IPS-18c (cell line): ENCODE measurements at regions not wholly inside any gene's neighbourhood (a gene's known extent, or its start where the extent isn't known, plus 50 kb on each side); places are given as distances from the start of the nearest gene placed in this dataset.
"Not testable (repeated sequence)": the region's sequence is repeated elsewhere in the genome, so short reads cannot be mapped to it uniquely, and the experiment has no call there.

Experiments
- H3K4me3 ChIP-seq: 2 replicates; pipeline ENCODE4 v1.7.0; 2013; ENCODE audit warnings: low read depth, mild to moderate bottlenecking, low read length, moderate library complexity; ENCODE audit not compliant: insufficient read depth
- H3K9me3 ChIP-seq: one replicate; pipeline ENCODE4 v1.6.1; 2013; ENCODE audit warnings: mild to moderate bottlenecking, low read length, moderate library complexity; ENCODE audit not compliant: control insufficient read depth, insufficient read depth

DNA sequence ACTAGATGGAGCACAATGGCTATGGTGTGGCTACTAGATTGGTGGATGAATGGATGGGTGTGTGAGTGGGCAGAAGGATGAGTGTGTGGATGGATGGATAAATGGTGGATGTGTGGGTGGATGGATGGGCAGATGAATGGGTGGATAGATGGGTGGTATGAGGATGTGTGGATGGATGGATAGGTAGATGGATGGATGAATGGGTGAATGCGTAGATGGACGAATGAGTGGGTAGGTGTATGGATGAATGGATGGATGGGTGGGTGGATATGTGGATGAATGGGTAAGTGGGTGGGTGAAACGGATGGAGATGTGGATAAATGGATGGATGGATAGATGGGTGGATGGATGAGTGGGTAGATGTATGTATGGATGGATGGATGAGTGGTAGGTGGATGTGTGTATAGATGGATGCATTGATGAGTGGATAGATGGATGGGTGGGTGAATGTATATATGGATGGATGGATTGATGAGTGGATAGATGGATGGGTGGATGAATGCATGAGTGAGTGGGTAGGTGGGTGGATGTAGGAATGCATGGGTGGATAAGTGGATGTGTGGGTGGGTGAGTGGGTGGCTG is 114.2 kb downstream of the TEX29 start:
- no peak overlapping the region for H3K4me3 ChIP-seq
- peaks cover 2% of the 10 kb centered on the region for H3K9me3 ChIP-seq

DNA sequence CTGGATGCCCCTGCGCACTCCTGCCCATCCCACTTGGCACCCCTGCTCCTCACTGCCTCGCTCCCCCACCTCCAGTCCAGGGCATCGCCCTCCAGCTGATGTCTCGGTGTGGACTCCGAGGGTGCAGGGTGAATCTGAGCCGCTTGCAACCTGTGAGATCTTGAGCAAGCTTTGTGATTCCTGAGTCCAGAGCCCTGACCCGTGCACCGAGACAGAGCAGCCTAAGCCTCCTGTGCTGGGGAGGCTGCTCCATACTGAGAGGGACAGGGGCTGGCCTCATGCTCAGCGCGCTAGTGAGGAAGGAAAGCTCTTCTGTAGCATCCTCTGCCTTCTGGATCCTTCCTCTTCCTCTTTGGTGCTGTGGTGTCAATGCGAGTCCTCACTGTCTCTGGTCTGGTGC is 116.0 kb downstream of the TEX29 start:
- Histone ChIP-seq H3K9me3 (peaks cover 2% of the 10 kb centered on the region), H3K4me3 (no peak overlapping the region)

DNA sequence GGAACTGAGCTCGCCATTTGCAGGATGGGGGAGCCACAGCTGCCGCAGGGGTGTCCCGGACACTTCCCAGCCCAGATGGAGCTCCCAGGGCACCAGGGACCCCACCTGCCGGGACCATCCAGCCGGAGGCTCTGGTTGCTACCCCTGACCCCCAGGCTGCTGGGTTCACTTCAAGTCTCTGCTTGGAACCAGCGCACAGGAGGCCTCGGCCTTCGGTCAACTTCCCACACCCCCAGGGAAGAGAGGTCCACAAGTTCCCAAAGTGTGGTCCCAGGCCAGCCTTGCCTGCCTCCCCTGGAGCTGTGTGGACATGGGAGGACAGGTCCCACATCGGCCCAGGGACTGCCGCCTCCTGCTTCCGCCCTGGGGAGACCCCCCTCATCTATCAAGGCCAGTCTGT is 117.0 kb downstream of the TEX29 start:
- H3K9me3 ChIP-seq: peaks cover 2% of the 10 kb centered on the region
- no peak overlapping the region for H3K4me3 ChIP-seq

- H3K9me3 ChIP-seq: peaks cover 2% of the 10 kb centered on the region
These were observed 117.6 kb downstream of the TEX29 start for GRCh38 chr13:111437856-111438547.

DNA sequence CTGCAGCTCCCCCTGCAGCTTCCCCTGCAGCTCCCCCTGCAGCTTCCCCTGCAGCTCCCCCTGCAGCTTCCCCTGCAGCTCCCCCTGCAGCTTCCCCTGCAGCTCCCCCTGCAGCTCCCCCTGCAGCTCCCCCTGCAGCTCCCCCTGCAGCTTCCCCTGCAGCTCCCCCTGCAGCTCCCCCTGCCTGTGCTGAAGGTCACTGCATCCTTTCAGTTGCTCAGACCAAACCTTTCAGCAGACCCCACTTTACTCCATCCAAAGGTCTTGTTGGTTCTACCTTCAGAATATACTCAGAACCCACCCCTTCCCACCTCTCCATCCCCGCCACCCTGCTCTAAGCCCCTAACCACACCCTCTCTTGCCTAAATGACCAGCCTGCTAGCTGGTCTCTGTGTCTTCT is 120.0 kb downstream of the TEX29 start:
- not testable (repeated sequence) for H3K4me3 ChIP-seq, H3K9me3 ChIP-seq

More at GRCh38 chr13:111437856-111438547, 117.6 kb downstream of the TEX29 start:
- no peak overlapping the region for H3K4me3 ChIP-seq

DNA sequence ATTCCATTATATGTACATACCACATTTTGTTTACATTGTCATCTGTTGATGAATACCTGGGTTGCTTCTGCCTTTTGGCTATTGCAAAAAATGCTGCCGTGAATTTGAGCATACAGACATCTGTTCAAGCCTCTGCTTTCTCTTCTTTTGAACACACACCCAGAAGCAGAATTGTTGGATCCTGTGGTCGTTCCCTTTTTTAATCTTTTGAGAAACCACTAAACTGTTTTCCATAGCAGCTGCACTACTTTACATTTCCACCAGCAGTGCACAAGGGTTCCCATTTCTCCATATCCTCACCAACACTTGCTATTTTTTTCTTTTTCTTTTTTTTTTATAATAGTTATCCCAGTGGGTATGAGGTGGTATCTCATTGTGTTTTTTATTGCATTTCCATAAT is 123.5 kb downstream of the TEX29 start:
- Histone ChIP-seq H3K9me3 (no peaks in the 10 kb centered on the region), H3K4me3 (no peak overlapping the region)

DNA sequence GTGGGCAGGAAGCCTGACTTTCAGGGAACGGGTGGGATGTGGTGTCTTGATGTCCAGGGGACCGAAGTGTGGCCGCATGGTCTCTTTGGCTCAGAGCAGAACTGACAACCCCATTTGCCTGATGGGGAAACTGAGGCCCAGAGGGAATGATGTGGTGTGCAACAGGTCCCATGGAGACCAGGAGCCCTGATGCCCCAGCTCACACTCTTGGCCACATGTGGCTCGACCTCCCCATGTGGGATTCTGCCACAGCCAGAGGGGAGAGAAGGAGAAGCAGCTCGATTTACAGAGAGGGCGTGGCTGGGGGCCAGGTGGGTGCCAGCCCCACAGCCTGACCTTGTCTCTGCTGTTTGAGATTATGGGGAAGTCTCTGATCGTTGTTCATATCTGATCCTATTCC is 128.1 kb downstream of the TEX29 start:
- no peaks in the 10 kb centered on the region for H3K9me3 ChIP-seq
- no peak overlapping the region for H3K4me3 ChIP-seq

GRCh38 chr13:111449041-111449440 is 128.6 kb downstream of the TEX29 start:
- Histone ChIP-seq H3K9me3 (no peaks in the 10 kb centered on the region), H3K4me3 (no peak overlapping the region)

- no peaks in the 10 kb centered on the region for H3K9me3 ChIP-seq
These were observed 131.0 kb downstream of the TEX29 start for GRCh38 chr13:111451402-111451801.

DNA sequence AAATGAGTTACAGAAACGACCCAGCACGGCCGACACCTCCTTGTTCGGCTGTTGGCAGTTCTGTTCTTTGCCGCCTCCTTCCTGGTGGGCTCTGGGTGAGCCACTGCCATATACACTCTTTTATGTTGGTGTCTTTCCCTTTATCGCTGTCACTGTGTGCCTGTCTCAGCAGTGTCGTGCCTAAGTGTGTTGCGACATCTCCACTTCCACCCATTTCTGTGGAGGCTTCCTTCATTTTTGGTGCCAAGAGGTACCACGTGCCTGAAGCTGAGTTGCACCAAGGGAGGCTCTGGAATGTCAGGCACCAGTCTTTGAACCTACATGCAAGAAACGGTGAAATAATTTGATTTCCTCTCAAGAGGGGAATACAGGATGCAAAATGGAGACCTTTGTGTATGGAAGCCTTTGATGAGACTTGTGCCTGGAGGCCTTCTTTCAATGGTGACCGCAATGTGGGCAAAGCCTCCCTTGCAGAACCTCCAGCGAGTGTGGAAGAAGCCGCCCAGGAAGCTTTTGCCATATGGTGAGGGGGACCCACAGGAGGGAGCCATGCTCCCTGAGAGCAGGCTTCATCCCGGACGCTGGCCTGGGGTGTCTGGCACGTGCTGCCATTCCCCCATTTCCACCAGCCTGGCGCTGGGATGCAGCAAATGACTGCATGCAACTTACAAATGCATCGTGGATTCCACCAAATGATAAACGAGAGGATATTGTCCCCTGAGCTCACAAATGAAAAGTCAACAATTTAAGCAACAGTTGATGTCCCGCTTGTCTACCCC is 136.2 kb downstream of the TEX29 start:
- no peak overlapping the region for H3K4me3 ChIP-seq

More at GRCh38 chr13:111451402-111451801, 131.0 kb downstream of the TEX29 start:
- no peak overlapping the region for H3K4me3 ChIP-seq

DNA sequence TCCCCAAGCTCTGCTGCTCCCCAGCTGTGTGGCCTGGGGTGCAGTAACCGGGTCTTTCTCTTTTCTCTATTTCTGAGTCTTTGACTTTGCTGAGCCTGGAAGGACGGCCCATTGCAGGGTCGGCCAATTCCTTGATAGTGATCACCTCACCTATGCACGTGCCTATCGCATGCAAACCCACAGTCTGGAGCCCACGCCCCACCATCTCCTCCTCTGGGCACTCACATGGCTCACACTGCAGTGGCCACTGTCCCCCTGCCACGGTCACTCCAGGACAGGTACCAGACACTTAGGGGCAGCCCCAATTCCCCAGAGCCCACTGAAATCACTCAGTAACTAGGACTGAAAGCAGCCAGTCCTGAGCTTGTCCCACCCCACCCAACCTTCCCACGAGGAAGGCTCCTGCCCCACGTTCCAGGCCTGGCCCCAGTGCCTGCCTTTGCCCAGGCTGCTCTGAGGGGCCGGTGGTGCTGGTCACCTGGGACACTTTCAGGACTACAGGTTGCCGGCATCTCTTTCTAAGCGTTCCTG is 137.6 kb downstream of the TEX29 start:
- Histone ChIP-seq H3K9me3 (no peaks in the 10 kb centered on the region), H3K4me3 (no peak overlapping the region)

More for the DNA sequence above, 136.2 kb downstream of the TEX29 start:
- no peaks in the 10 kb centered on the region for H3K9me3 ChIP-seq

DNA sequence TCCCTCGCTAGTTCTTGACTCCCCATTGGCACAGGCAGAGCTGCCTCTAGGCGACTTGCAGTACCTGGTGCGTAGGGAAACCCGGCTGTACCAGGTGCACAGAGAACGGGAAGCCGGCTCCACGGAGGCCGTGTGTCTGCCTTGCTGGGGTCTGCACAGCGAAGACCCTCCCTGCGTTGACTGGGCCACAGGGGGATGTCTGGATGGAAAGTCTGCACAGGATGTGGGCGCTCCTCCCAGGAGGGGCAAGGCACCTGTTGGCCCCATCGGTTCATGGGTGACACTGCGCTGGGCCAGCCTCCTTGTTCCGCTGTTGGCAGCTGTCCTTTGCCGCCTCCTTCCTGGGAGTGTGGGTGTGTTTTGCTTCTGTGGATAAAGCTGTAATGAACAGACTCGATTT is 138.3 kb downstream of the TEX29 start:
- H3K9me3 ChIP-seq: no peaks in the 10 kb centered on the region
- H3K4me3 ChIP-seq: no peak overlapping the region

GRCh38 chr13:111459803-111460547 is 139.5 kb downstream of the TEX29 start:
- no peaks in the 10 kb centered on the region for H3K9me3 ChIP-seq
- no peak overlapping the region for H3K4me3 ChIP-seq

DNA sequence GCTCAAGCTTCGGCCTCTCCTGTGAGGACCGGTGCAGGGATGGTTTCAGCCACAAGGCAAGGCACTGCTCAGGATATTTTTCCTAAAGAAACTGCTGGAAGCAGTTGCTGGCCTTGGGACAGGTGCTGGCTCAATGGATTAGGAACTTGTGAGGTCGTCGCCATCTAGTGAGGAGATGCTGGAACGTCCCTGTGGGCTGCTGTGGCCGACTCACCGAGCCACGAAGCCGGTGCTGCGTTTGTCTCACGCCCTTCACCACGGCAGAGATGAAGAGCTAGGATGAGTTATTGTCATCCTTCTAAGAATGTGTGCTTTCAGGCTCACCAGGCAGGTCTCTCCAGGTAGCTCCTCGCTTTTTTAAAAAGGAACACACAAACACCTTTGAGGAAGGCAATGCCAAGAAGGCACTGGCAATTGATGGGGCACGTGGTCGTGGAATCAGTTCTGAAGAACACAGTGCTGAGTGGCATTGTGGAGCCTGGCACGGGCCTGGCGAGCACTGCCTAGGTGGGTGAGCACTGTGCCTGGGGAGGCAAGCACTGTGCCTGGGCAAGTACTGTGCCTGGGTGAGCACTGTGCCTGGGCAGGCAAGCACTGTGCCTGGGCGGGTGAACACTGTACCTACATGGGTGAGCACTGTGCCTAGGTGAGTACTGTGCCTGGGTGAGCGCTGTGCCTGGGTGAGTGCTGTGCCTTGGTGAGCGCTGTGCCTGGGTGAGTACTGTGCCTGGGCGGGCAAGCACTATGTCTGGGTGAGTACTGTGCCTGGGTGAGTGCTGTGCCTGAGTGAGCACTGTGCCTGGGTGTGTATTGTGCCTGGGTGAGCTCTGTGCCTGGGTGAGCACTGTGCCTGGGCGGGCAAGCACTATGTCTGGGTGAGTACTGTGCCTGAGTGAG is 140.4 kb downstream of the TEX29 start:
- no peak overlapping the region for H3K4me3 ChIP-seq
- H3K9me3 ChIP-seq: no peaks in the 10 kb centered on the region

DNA sequence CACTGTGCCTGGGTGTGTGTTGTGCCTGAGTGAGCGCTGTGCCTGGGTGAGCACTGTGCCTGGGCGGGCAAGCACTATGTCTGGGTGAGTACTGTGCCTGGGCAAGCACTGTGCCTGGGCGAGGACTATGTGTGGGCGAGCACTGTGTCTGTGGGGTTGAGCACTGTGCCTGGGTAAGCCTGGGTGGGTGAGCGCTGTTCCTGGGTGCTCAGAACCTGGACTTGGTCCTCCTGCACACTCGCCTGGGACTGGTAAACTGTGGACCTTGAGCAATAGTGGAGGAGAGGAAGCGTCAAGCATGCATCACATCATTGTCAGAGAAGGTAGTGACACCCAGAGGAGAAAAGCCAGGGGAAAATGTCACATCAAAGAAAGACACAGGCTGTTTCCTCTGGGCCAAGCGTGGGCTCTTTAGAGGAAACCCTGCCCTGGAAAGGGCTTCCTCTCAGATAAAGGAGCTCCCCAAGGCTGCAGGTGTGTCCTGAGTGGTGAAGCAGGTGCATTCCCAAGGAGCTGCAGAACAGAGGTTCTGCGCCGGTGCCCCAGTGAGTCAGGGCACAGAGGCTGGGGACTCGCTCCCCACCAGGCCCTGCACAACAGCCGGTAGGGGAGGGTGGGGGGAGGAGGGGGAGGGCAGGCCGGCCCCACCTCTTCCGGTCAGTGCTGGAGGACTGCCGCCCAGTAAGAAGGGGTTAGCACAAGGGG is 141.2 kb downstream of the TEX29 start:
- no peak overlapping the region for H3K4me3 ChIP-seq
- no peaks in the 10 kb centered on the region for H3K9me3 ChIP-seq

DNA sequence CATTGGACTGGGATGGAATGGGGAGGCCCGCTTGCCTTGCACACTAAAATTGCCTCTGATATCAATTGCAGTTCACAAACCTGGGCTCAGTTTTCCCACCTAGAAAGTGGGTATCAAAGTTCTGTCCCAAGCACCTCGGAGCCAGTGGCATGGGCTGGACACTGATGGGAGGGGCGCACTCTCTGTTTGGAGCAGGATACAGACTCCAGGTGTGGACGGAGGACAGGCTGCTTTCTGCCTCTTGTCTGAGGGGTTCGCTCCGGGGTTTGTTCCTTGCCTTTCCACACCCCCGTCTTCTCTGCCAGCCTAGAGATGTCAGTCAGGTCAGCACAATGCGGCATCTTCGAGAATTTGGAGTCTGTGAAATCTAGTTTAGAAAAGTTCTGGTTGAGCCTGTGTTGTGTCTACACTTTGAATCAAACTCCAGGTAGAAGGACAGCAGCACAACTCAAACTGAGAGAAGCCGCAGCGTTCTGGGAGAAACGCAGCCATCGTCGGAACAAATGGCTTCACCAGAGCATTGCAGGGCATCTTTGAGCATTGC is 141.9 kb downstream of the TEX29 start:
- H3K9me3 ChIP-seq: no peaks in the 10 kb centered on the region
- H3K4me3 ChIP-seq: no peak overlapping the region
